Gastroesophageal sphincter (tissue), 3 donors: ENCODE measurements at regions not wholly inside any gene's neighbourhood (a gene's known extent, or its start where the extent isn't known, plus 50 kb on each side); places are given as distances from the start of the nearest gene placed in this dataset.

Experiments used
- CTCF ChIP-seq, 4 experiments: fragments of 200-600 bp in 2 of 4; fragments of 450-650 bp in 2 of 4; sonication (generic) in 1 of 4; IDR thresholded peaks; one replicate each; pipeline ENCODE4 v1.5.1; 2017 to 2019; ENCODE audit warnings: antibody characterized with exemption in 4 of 4, mild to moderate bottlenecking in 2 of 4, moderate library complexity in 2 of 4
- POLR2A ChIP-seq, 2 donors: fragments of 450-650 bp; IDR thresholded peaks; one replicate each; pipeline ENCODE4 v1.6.1; 2017; ENCODE audit warnings: antibody characterized with exemption in 2 of 2, mild to moderate bottlenecking in 2 of 2, moderate library complexity in 1 of 2

DNA sequence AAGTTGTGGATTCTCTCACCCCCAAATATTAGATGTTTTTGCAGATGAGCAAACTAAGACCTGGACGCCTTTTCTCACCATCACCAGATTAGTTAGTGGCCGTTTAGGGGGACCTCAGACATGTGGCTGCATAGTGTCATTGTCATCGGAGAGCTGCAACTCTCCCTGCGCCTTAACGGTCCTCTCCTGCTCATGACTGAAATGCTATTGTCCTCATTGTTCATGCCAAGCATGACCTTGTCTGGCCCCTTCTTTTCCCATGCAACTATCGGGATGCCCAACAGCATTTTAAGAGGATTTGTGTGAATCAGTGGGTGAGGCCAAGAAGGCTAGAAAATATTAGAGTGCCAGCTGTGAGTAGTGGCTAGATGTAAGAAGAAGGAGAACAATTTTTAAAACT lies 174.2 kb downstream of the SOCS6 start:
- TF ChIP-seq CTCF (IDR thresholded peaks at IDR 0.05) (no peak), POLR2A (IDR thresholded peaks at IDR 0.05) (no peak)
